DMS53 (cell line): ENCODE measurements at regions not wholly inside any gene's neighbourhood (a gene's known extent, or its start where the extent isn't known, plus 50 kb on each side); places are given as distances from the start of the nearest gene placed in this dataset.
"Not testable (repeated sequence)": the region's sequence is repeated elsewhere in the genome, so short reads cannot be mapped to it uniquely, and the experiment has no call there.

ENCODE experiments used
- DNase-seq: peaks from one replicate; lab custom pipeline; 2025; lab: John Stamatoyannopoulos, UW

DNA sequence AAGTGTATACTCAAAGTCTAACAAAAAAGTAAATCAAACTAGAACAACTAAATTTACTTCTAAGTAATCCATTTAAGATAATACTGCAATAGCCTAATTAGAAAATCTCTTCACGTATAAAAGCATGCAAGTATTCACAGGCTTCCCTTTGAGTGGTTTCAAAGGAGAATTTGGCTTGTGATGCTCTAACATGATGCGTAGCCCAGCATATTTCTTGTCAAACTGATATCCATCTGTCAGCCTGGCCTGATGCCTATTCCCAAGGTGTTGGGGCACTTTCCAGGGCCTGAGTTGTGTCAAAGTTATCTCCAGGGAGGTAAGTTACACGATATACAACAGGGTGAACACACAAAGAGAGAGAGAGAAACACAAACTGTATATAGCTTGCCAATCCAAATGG is 287.0 kb upstream of the MAGEB18 start:
- DNase-seq = no peak

GRCh38 chrX:25853002-25853479 is 285.1 kb upstream of the MAGEB18 start:
- no peak for DNase-seq

GRCh38 chrX:25858273-25858880 is 279.8 kb upstream of the MAGEB18 start:
- DNase-seq = peak; percentile 36

GRCh38 chrX:25860322-25860721 is 277.8 kb upstream of the MAGEB18 start:
- no peak for DNase-seq

GRCh38 chrX:25869761-25870160 is 268.4 kb upstream of the MAGEB18 start:
- DNase-seq = peak; percentile 6

- peak; percentile 83 for DNase-seq
Measured at GRCh38 chrX:25872786-25873185, 265.4 kb upstream of the MAGEB18 start.

DNA sequence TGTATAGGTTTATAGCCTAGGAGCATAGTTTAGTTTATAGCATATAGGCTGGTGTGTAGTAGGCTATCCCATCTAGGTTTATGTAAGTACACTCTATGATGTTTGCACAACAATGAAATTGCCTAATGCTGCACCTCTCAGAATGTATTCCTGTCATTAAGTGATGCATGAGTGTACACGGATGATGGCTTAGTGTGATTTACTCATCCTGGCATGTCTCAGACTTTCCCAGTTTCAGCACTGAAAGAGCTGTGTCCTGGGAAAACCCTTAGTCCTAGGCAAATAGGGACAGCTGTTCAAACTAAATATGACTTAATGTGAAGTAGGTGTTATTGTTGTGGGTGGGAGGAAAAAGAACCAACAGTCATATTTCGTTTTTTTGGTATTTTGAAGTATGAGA is 264.9 kb upstream of the MAGEB18 start:
- peak; percentile 96 for DNase-seq

- no peak for DNase-seq
Measured at GRCh38 chrX:25878806-25879205, 259.3 kb upstream of the MAGEB18 start.

DNA sequence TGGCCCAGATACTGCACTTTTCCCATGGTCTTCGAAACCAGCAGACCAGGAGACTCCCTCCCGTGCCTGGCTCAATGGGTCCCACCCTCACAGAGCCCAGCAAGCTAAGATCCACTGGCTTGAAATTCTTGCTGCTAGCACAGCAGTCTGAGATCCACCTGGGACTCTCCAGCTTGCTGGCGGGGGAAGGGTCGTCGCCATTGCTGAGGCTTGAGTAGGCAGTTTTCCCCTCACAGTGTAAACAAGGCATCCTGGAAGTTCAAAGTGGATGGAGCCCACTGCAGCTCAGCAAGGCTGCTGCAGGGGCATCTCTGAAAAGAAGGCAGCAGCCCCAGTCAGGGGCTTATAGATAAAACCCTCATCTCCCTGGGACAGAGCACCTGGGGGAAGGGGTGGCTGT is 255.6 kb upstream of the MAGEB18 start:
- not testable (repeated sequence) for DNase-seq

DNA sequence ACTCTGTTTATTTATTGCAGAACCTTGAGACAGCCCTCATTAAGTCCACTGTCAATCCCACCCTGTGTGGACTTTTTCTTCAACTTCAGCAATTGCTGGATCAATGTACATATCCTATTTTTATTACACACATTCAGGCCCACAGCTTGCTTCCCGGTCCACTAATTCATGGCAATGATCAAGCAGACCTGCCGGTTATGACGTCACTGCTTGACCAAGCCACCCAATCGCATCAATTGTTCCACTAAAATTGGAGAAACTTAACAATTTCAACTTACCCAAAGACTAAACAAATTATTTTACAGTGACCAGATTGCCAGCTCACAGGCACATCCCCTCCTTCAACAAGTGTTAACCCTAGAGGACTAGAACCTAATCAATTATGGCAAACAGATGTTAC is 240.4 kb upstream of the MAGEB18 start:
- no peak for DNase-seq

DNA sequence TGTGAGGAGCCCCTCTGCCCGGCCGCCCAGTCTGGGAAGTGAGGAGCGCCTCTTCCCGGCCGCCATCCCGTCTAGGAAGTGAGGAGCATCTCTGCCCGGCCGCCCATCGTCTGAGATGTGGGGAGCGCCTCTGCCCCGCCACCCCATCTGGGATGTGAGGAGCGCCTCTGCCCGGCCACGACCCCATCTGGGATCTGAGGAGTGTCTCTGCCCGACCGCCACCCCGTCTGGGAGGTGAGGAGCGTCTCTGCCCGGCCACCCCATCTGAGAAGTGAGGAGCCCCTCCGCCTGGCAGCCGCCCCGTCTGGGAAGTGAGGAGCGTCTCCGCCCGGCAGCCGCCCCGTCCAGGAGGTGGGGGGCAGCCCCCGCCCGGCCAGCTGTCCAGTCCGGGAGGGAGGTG is 232.4 kb upstream of the MAGEB18 start:
- not testable (repeated sequence) for DNase-seq

- no peak for DNase-seq
Measured at GRCh38 chrX:25925946-25926345, 212.2 kb upstream of the MAGEB18 start.

DNA sequence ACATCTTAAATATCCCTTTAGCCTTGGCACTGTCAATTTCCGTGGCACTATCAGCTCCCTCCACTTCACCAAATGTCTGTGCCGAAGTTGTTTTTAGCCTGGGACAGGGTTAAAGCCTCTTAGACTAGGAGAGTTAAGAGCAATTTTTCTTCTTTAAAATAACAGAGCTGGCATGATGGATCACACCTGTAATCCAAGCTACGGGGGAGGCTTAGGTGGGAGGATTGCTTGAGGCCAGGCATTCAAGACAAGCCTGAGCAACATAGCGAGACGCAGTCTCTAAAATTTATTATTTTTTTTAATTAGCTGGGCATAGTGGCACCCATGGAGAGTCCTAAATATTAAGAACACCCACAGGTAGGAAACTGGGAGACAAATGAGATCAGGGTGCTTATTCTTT is 209.8 kb upstream of the MAGEB18 start:
- DNase-seq = no peak

- peak; percentile 0 for DNase-seq
Measured at GRCh38 chrX:25941087-25941486, 197.1 kb upstream of the MAGEB18 start.

DNA sequence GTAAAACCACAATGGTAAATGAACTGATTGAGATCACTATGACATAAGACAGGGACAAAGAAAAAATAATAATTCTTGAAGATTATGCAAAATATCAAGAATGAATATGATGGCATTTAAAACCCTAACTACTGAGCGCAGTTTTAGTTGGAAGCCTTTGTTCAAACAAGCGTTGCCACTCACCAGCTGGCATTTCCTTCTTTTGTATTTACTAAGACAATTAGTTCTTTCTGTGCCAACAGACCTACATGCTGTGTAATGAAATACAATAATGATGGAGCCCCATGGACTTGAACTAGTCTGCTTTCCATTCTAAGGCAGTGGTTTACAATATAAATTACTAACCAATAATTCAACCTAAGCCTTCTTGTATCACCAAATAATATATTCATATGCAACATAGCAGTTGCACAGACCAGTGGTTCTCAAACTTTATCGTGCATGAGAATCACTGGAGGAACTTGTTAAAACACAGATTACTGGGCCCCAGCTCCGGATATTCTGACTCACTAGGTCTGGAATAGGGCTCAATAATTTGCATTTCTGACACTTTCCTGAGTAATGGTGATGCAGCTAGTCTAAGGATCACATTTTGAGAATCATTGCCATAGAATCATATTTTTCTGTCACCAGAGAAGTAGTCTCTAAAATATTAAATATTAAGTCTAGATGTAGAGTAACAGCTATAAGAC is 196.4 kb upstream of the MAGEB18 start:
- DNase-seq = peak; percentile 30

- DNase-seq = peak; percentile 84
Measured at GRCh38 chrX:25968920-25969319, 169.2 kb upstream of the MAGEB18 start.

GRCh38 chrX:25976683-25977310 is 161.3 kb upstream of the MAGEB18 start:
- DNase-seq = no peak

- DNase-seq = no peak
Measured at GRCh38 chrX:25998687-25999086, 139.5 kb upstream of the MAGEB18 start.

DNA sequence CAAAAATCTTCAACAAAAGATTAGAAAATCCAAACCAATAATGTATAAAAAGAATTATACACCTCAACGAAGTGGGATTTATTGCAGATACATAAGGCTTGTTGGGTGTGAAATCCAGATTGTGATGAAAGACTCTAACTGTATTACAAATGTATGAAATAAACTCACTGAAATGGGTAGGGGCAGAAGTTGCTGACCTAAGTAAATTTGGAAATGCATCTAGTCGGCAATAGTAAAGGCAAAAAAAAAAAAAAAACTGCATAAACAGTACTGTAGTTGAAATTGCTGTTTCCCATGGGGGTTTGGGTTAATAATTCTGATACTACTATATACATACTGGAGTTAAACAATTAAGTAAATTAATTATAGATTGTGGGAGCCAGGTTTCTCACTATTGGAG is 130.7 kb upstream of the MAGEB18 start:
- DNase-seq = no peak

- DNase-seq = no peak
Measured at GRCh38 chrX:26008042-26008441, 130.1 kb upstream of the MAGEB18 start.

DNA sequence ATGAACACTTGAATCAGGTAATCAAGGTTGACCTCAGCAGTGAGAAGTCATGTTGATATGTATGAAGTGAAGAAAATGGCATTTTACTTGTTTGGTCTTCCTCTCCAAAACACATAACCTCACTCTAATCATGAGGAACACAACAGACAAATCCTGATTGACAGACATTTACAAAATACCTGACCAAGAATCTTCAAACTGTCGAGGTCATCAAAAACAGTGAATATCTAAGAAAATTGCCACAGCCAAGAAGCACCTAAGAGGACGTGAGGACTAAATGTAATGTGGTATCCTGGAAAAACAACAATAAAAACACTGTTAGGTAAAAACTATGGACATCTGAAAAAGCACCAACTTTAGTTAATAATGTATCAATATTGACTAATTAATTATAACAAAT is 129.5 kb upstream of the MAGEB18 start:
- DNase-seq = no peak

GRCh38 chrX:26019386-26019785 is 118.8 kb upstream of the MAGEB18 start:
- DNase-seq = peak; percentile 3

GRCh38 chrX:26026179-26026578 is 112.0 kb upstream of the MAGEB18 start:
- no peak for DNase-seq
